Mesothelial cell of epicardium (in vitro differentiated cells): ENCODE measurements at regions not wholly inside any gene's neighbourhood (a gene's known extent, or its start where the extent isn't known, plus 50 kb on each side); places are given as distances from the start of the nearest gene placed in this dataset.

Experiments
- DNase-seq, 2 experiments: peaks; one replicate each; pipeline ENCODE4 v3.0.0; 2021; ENCODE audit warnings: low spot score in 2 of 2; ENCODE audit not compliant: unreplicated experiment in 2 of 2
- H3K27ac Mint-ChIP-seq: 2 replicates; pipeline ENCODE4 v1.8.0; 2021; ENCODE audit warnings: mixed read lengths
- H3K27me3 Mint-ChIP-seq: 2 replicates; pipeline ENCODE4 v1.8.0; 2021; ENCODE audit warnings: low read depth, mixed read lengths
- H3K36me3 Mint-ChIP-seq: 2 replicates; pipeline ENCODE4 v1.8.0; 2021; ENCODE audit warnings: mixed read lengths
- H3K4me1 Mint-ChIP-seq: 2 replicates; pipeline ENCODE4 v1.8.0; 2021; ENCODE audit warnings: mixed read lengths
- H3K4me3 Mint-ChIP-seq: 2 replicates; pipeline ENCODE4 v1.8.0; 2021; ENCODE audit warnings: mild to moderate bottlenecking, moderate library complexity, mixed read lengths
- H3K9me3 Mint-ChIP-seq: 2 replicates; pipeline ENCODE4 v1.8.0; 2021; ENCODE audit warnings: mixed read lengths
- CTCF ChIP-seq: fragments of 200-600 bp; sonication (generic); IDR thresholded peaks from one replicate; pipeline ENCODE4 v1.5.0; 2021; ENCODE audit warnings: antibody characterized with exemption; ENCODE audit not compliant: unreplicated experiment

GRCh38 chr13:33934951-33935371, 117.0 kb downstream of the RFC3 start:
- TF ChIP-seq CTCF = no peak
- Mint-ChIP-seq H3K4me3 (no peak overlapping the region), H3K27ac (no peak overlapping the region), H3K4me1 (peaks cover 28% of the 10 kb centered on the region), H3K36me3 (no peaks in the 10 kb centered on the region), H3K27me3 (no peaks in the 10 kb centered on the region), H3K9me3 (no peaks in the 10 kb centered on the region)
- DNase-seq = no peak

GRCh38 chr13:33935969-33936368, 118.0 kb downstream of the RFC3 start:
- TF ChIP-seq CTCF = no peak
- peaks cover 28% of the 10 kb centered on the region for H3K4me1 Mint-ChIP-seq
- no peak for DNase-seq
- no peaks in the 10 kb centered on the region for H3K9me3 Mint-ChIP-seq
- H3K27me3 Mint-ChIP-seq = no peaks in the 10 kb centered on the region
- no peak overlapping the region for H3K4me3 Mint-ChIP-seq
- no peaks in the 10 kb centered on the region for H3K36me3 Mint-ChIP-seq
- no peak overlapping the region for H3K27ac Mint-ChIP-seq

GRCh38 chr13:33937373-33938098, 119.6 kb downstream of the RFC3 start:
- TF ChIP-seq CTCF = no peak
- H3K4me3 Mint-ChIP-seq = no peak overlapping the region

GRCh38 chr13:33940256-33940655, 122.3 kb downstream of the RFC3 start:
- H3K27ac Mint-ChIP-seq = no peak overlapping the region
- H3K4me3 Mint-ChIP-seq = no peak overlapping the region
- H3K27me3 Mint-ChIP-seq = no peaks in the 10 kb centered on the region
- no peak for TF ChIP-seq CTCF
- no peak for DNase-seq
- H3K4me1 Mint-ChIP-seq = peaks cover 9% of the 10 kb centered on the region
- no peaks in the 10 kb centered on the region for H3K9me3 Mint-ChIP-seq
- peaks cover 1% of the 10 kb centered on the region for H3K36me3 Mint-ChIP-seq

More at GRCh38 chr13:33937373-33938098, 119.6 kb downstream of the RFC3 start:
- Mint-ChIP-seq H3K4me1 (peaks cover 27% of the 10 kb centered on the region), H3K27me3 (no peaks in the 10 kb centered on the region), H3K9me3 (no peaks in the 10 kb centered on the region), H3K27ac (no peak overlapping the region), H3K36me3 (no peaks in the 10 kb centered on the region)
- no peak for DNase-seq

GRCh38 chr13:33940898-33941297, 122.9 kb downstream of the RFC3 start:
- no peak for TF ChIP-seq CTCF
- Mint-ChIP-seq H3K9me3 (no peaks in the 10 kb centered on the region), H3K4me1 (peaks cover 7% of the 10 kb centered on the region), H3K4me3 (no peak overlapping the region), H3K27me3 (no peaks in the 10 kb centered on the region), H3K27ac (no peak overlapping the region), H3K36me3 (peaks cover 1% of the 10 kb centered on the region)
- DNase-seq = no peak
